Breast epithelium (tissue), 4 donors: ENCODE measurements at regions not wholly inside any gene's neighbourhood (a gene's known extent, or its start where the extent isn't known, plus 50 kb on each side); places are given as distances from the start of the nearest gene placed in this dataset.
"Not testable (repeated sequence)": the region's sequence is repeated elsewhere in the genome, so short reads cannot be mapped to it uniquely, and the experiment has no call there.

Experiments
- DNase-seq, 2 donors: peaks; one replicate each; pipeline ENCODE4 v3.0.0-alpha.2; 2019; ENCODE audit warnings: low spot score in 2 of 2
- H3K27ac ChIP-seq, 2 donors: fragments of 200-600 bp; sonication (generic) in 1 of 2; one replicate each; pipeline ENCODE4 v1.5.1; 2016 to 2019; ENCODE audit warnings: mild to moderate bottlenecking in 1 of 2
- H3K27me3 ChIP-seq, 2 donors: fragments of 200-600 bp; sonication (generic) in 1 of 2; one replicate each; pipeline versions ENCODE4 v1.5.1 to v1.6.0; 2017 to 2019; ENCODE audit warnings: control low read depth in 1 of 2, mild to moderate bottlenecking in 1 of 2
- H3K36me3 ChIP-seq: fragments of 200-600 bp; one replicate; pipeline ENCODE4 v1.5.1; 2019
- H3K4me1 ChIP-seq, 2 donors: fragments of 200-600 bp; sonication (generic); one replicate each; pipeline ENCODE4 v1.5.1; 2016 to 2019; ENCODE audit warnings: control low read depth in 1 of 2
- H3K4me3 ChIP-seq, 3 donors: fragments of 200-600 bp; sonication (generic); 1 replicate in 2 of 3; 2 replicates in 1 of 3; pipeline ENCODE4 v1.5.1; 2016 to 2019; ENCODE audit warnings: mild to moderate bottlenecking in 3 of 3, moderate library complexity in 2 of 3
- H3K9me3 ChIP-seq, 2 donors: fragments of 200-600 bp; sonication (generic) in 1 of 2; one replicate each; pipeline ENCODE4 v1.5.1; 2016 to 2019; ENCODE audit warnings: control low read depth in 1 of 2
- POLR2A ChIP-seq: fragments of 450-650 bp; IDR thresholded peaks from one replicate; pipeline ENCODE4 v1.6.1; 2016; ENCODE audit warnings: antibody characterized with exemption, mild to moderate bottlenecking, moderate library complexity
- POLR2AphosphoS5 ChIP-seq, 3 donors: sonication (generic); formaldehyde crosslinking; IDR thresholded peaks; one replicate each; pipeline ENCODE4 v1.6.1; 2017; ENCODE audit warnings: antibody characterized with exemption in 3 of 3
- intact Hi-C: fragments of 100-400 bp; cut with DNase I; formaldehyde crosslinking; loops from one replicate; pipeline ENCODE4 v1.15.1; 2023; ENCODE audit warnings: low total_unique reads
- TF ChIP-seq, protein P1 (sequence below), 3 donors: fragments of 450-650 bp; IDR thresholded peaks; one replicate each; pipeline ENCODE4 v1.5.1; 2016 to 2017; ENCODE audit warnings: antibody characterized with exemption in 3 of 3, mild to moderate bottlenecking in 3 of 3, moderate library complexity in 3 of 3

GRCh38 chr4:11069581-11070211 is 359.0 kb downstream of the HS3ST1 start:
- no peaks in the 10 kb centered on the region for H3K36me3 ChIP-seq
- no peak overlapping the region for H3K4me3 ChIP-seq
- DNase-seq, result no peak
- no peak overlapping the region for H3K27ac ChIP-seq
- H3K4me1 ChIP-seq, result no peaks in the 10 kb centered on the region
- intact Hi-C loops, result no loop called here
- no peaks in the 10 kb centered on the region for H3K27me3 ChIP-seq
- H3K9me3 ChIP-seq, result no peaks in the 10 kb centered on the region
- TF ChIP-seq POLR2AphosphoS5 (IDR thresholded peaks at IDR 0.05) (no peak), POLR2A (no peak)
- TF ChIP-seq, protein P1, sequence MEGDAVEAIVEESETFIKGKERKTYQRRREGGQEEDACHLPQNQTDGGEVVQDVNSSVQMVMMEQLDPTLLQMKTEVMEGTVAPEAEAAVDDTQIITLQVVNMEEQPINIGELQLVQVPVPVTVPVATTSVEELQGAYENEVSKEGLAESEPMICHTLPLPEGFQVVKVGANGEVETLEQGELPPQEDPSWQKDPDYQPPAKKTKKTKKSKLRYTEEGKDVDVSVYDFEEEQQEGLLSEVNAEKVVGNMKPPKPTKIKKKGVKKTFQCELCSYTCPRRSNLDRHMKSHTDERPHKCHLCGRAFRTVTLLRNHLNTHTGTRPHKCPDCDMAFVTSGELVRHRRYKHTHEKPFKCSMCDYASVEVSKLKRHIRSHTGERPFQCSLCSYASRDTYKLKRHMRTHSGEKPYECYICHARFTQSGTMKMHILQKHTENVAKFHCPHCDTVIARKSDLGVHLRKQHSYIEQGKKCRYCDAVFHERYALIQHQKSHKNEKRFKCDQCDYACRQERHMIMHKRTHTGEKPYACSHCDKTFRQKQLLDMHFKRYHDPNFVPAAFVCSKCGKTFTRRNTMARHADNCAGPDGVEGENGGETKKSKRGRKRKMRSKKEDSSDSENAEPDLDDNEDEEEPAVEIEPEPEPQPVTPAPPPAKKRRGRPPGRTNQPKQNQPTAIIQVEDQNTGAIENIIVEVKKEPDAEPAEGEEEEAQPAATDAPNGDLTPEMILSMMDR (IDR thresholded peaks at IDR 0.05), result no peak

DNA sequence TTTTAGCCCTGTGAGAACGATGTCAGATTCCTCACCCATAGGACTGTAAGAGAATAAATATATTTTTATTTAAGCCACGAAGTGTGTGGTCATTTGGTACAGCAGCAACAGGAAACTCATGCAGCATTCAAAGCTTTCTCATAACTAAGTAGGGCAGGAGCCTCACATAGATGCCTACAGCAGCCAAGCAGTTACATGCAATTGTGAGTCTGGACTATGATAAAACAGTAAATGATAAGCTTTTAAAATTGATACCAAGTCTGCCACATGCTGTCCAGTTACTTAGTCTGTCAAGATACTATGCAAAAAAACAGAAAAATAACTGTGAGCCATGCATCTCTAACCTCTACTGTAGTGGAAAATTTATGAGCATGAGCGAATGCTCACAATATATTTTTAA is 359.6 kb downstream of the HS3ST1 start:
- H3K36me3 ChIP-seq, result no peaks in the 10 kb centered on the region
- H3K4me3 ChIP-seq, result no peak overlapping the region
- no peaks in the 10 kb centered on the region for H3K9me3 ChIP-seq
- H3K27ac ChIP-seq, result no peak overlapping the region
- TF ChIP-seq, protein P1 (IDR thresholded peaks at IDR 0.05), result no peak
- TF ChIP-seq POLR2A, result no peak
- no peak for TF ChIP-seq POLR2AphosphoS5 (IDR thresholded peaks at IDR 0.05)
- no peaks in the 10 kb centered on the region for H3K4me1 ChIP-seq
- intact Hi-C loops, result no loop called here
- H3K27me3 ChIP-seq, result no peaks in the 10 kb centered on the region
- no peak for DNase-seq

DNA sequence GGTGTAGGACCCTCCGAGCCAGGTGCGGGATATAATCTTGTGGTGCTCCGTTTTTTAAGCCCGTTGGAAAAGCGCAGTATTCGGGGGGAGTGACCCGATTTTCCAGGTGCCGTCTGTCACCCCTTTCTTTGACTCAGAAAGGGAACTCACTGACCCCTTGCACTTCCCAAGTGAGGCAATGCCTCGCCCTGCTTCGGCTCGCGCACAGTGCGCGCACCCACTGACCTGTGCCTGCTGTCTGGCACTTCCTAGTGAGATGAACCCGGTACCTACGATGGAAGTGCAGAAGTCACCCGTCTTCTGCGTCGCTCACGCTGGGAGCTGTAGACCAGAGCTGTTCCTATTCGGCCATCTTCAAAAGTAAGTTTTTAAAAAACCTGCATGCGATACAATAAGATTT is 362.1 kb downstream of the HS3ST1 start:
- H3K27ac ChIP-seq, H3K27me3 ChIP-seq, intact Hi-C loops, H3K4me1 ChIP-seq, DNase-seq, H3K9me3 ChIP-seq, H3K36me3 ChIP-seq, H3K4me3 ChIP-seq: not testable (repeated sequence)

DNA sequence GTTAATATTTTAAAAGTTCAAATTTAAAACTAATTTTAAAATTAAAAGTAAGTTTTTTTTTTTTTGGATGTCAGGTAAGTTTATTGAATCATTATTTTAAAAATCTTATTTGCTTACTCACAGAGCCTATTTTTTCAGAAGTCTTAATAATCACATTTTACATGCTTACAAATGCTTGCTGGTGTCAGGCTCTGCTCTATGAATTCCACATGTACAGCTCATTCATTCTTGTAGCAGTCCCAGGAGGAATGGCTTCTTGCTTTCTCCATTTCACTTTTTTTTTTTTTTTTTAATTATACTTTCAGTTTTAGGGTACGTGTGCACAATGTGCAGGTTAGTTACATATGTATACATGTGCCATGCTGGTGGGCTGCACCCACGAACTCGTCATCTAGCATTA is 368.1 kb downstream of the HS3ST1 start:
- H3K9me3 ChIP-seq, H3K27ac ChIP-seq, H3K4me3 ChIP-seq, H3K27me3 ChIP-seq, H3K36me3 ChIP-seq, DNase-seq, H3K4me1 ChIP-seq, intact Hi-C loops: not testable (repeated sequence)

DNA sequence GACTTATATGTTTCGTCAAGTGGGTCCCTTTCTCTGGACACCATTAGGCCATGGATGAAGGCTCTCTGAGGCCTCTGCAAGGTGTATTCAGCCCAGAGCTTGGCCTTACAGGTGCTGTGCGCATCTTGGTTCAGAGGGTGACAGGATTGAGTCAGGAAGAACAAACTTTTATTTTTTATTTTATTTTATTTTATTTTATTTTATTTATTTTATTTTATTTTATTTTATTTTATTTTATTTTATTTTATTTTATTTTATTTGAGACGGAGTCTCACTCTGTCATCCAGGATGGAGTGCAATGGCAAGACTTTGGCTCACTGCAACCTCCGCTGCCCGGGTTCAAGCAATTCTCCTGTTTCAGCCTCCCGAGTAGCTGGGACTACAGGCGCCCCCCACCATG is 370.4 kb upstream of the CLNK start:
- not testable (repeated sequence) for H3K4me1 ChIP-seq, DNase-seq

DNA sequence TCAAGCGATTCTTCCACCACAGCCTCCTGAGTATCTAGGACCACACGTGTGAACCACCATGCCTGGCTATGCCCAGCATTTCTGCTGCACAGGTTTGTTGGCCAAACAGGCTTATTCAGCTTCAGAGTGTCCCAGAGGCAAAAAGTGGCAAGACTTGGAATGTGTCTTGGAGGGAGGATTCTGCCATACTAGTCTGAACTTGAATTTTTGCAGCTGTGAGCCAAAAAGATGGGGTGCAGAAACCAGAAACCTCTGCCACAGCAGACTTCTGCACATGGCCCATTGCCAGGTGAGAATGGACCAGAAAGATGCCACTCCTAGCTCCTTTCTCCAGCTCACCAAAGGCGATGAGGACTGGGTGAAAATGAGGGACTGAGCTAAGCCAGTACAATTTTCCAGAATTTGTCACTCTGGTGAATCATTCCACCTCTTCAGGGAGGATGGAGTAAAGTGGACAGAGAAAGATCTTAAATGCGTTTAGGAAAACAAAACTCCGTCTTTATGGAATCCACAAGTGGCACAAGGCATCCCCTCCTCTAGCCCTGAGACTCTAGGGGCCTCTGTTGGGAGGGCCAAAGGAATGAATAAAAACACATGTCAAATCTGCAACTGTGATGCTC is 369.1 kb upstream of the CLNK start:
- no peaks in the 10 kb centered on the region for H3K36me3 ChIP-seq
- peak in 1 of 2 donors; percentile 33 for DNase-seq
- intact Hi-C loops, result no loop called here
- no peaks in the 10 kb centered on the region for H3K27me3 ChIP-seq
- H3K9me3 ChIP-seq, result no peaks in the 10 kb centered on the region
- TF ChIP-seq POLR2AphosphoS5 (IDR thresholded peaks at IDR 0.05), result no peak
- no peak for TF ChIP-seq POLR2A
- TF ChIP-seq, protein P1 (IDR thresholded peaks at IDR 0.05), result no peak
- H3K4me1 ChIP-seq, result no peaks in the 10 kb centered on the region
- no peak overlapping the region for H3K4me3 ChIP-seq
- no peak overlapping the region for H3K27ac ChIP-seq

More for the DNA sequence above, 370.4 kb upstream of the CLNK start:
- H3K36me3 ChIP-seq, H3K9me3 ChIP-seq, H3K27ac ChIP-seq, H3K4me3 ChIP-seq, H3K27me3 ChIP-seq, intact Hi-C loops: not testable (repeated sequence)
